CD4-positive, alpha-beta T cell (primary cell): ENCODE measurements at regions not wholly inside any gene's neighbourhood (a gene's known extent, or its start where the extent isn't known, plus 50 kb on each side); places are given as distances from the start of the nearest gene placed in this dataset.

ENCODE experiments used
- ATAC-seq: fragments of 200-7000 bp; cut with Tn5 transposase; one replicate; pipeline ENCODE4 v1.10.0; 2022; ENCODE audit warnings: mild to moderate bottlenecking; ENCODE audit not compliant: poor library complexity
- CTCF ChIA-PET: fragments of 350-600 bp; sonication (Branson Sonifier 250); formaldehyde crosslinking; loops from one replicate; lab custom pipeline; 2021; ENCODE audit warnings: antibody characterized with exemption, inconsistent platforms; lab: Charles Lee
- POLR2A ChIA-PET: fragments of 350-600 bp; sonication (Branson Sonifier 250); formaldehyde crosslinking; loops from one replicate; lab custom pipeline; 2021; ENCODE audit warnings: antibody characterized with exemption, inconsistent platforms; lab: Charles Lee
- DNase-seq, 14 experiments: peaks; one replicate each; pipeline ENCODE4 v3.0.0-alpha.2; 2013 to 2020; ENCODE audit warnings: mixed read lengths in 2 of 14
- H3K27ac ChIP-seq, 2 donors: one replicate each; pipeline versions ENCODE4 v1.5.1 to v1.7.0; 2013; ENCODE audit warnings: low read length in 2 of 2, low read depth in 1 of 2, mild to moderate bottlenecking in 1 of 2
- H3K27me3 ChIP-seq, 2 experiments: 1 replicate in 1 of 2; 2 replicates in 1 of 2; pipeline versions ENCODE4 v1.6.1 to v1.7.0; 2013; ENCODE audit warnings: low read length in 2 of 2, control low read depth in 1 of 2, mild to moderate bottlenecking in 1 of 2, moderate library complexity in 1 of 2; ENCODE audit not compliant: insufficient read depth in 2 of 2, control insufficient read depth in 1 of 2
- H3K36me3 ChIP-seq: one replicate; pipeline ENCODE4 v1.6.1; 2013; ENCODE audit warnings: low read length, control low read depth; ENCODE audit not compliant: insufficient read depth
- H3K4me1 ChIP-seq: one replicate; pipeline ENCODE4 v1.6.1; 2013; ENCODE audit warnings: low read length, control low read depth; ENCODE audit not compliant: insufficient read depth
- H3K4me3 ChIP-seq: one replicate; pipeline ENCODE4 v1.5.1; 2013; ENCODE audit warnings: mild to moderate bottlenecking, low read length, moderate library complexity
- H3K9me3 ChIP-seq, 2 experiments: 1 replicate in 1 of 2; 2 replicates in 1 of 2; pipeline versions ENCODE4 v1.6.1 to v1.7.0; 2013; ENCODE audit warnings: low read length in 2 of 2, mild to moderate bottlenecking in 2 of 2, control low read depth in 1 of 2, moderate library complexity in 1 of 2; ENCODE audit not compliant: control insufficient read depth in 1 of 2, insufficient read depth in 1 of 2
- H3K27ac Mint-ChIP-seq: one replicate; pipeline ENCODE4 v1.8.0; 2020; ENCODE audit warnings: mixed read lengths
- H3K27me3 Mint-ChIP-seq: one replicate; pipeline ENCODE4 v1.8.0; 2021; ENCODE audit warnings: mixed read lengths
- H3K36me3 Mint-ChIP-seq: one replicate; pipeline ENCODE4 v1.8.0; 2021; ENCODE audit warnings: low read depth, mixed read lengths
- H3K4me1 Mint-ChIP-seq: one replicate; pipeline ENCODE4 v1.8.0; 2021; ENCODE audit warnings: low read depth, mixed read lengths
- H3K4me3 Mint-ChIP-seq: one replicate; pipeline ENCODE4 v1.8.0; 2020; ENCODE audit warnings: mild to moderate bottlenecking, mixed read lengths
- H3K9me3 Mint-ChIP-seq: one replicate; pipeline ENCODE4 v1.8.0; 2020; ENCODE audit warnings: mixed read lengths
- intact Hi-C, 2 experiments: fragments of 100-400 bp; cut with DNase I in 1 of 2; cut with micrococcal nuclease in 1 of 2; formaldehyde crosslinking; loops; one replicate each; pipeline versions ENCODE4 v1.15.1 to v1.9.0; 2023 to 2025; cut with DNase I, micrococcal nuclease
- TF ChIP-seq, protein P1 (sequence below): fragments of 200-600 bp; IDR thresholded peaks from one replicate; pipeline ENCODE4 v1.8.0; 2022; ENCODE audit warnings: antibody characterized with exemption, mild to moderate bottlenecking

DNA sequence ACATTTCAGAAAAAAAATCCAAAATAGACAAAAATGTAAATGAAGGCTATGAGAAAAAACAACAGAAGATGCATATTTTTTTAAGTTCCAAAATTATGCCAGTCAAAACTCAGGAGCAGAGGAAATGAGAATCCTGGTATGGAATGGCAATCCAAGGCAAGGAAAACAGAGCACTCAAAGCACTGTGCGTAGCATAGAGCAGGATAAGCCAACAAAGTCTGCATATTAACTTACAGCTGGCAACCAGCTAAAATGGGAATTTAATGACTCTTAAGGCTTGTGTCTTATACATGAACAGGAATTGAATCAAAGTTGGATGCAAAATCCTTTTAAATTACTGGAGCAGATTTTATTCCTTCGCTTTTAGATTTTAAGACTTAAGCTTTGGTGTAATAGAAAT lies 203.5 kb upstream of the DAPK1 start:
- no peak overlapping the region for H3K4me3 ChIP-seq
- no peaks in the 10 kb centered on the region for H3K36me3 Mint-ChIP-seq
- H3K27ac Mint-ChIP-seq, result no peak overlapping the region
- H3K4me3 Mint-ChIP-seq, result no peak overlapping the region
- peaks cover 8% of the 10 kb centered on the region for H3K27me3 Mint-ChIP-seq
- no peaks in the 10 kb centered on the region for H3K4me1 ChIP-seq
- TF ChIP-seq, protein P1, sequence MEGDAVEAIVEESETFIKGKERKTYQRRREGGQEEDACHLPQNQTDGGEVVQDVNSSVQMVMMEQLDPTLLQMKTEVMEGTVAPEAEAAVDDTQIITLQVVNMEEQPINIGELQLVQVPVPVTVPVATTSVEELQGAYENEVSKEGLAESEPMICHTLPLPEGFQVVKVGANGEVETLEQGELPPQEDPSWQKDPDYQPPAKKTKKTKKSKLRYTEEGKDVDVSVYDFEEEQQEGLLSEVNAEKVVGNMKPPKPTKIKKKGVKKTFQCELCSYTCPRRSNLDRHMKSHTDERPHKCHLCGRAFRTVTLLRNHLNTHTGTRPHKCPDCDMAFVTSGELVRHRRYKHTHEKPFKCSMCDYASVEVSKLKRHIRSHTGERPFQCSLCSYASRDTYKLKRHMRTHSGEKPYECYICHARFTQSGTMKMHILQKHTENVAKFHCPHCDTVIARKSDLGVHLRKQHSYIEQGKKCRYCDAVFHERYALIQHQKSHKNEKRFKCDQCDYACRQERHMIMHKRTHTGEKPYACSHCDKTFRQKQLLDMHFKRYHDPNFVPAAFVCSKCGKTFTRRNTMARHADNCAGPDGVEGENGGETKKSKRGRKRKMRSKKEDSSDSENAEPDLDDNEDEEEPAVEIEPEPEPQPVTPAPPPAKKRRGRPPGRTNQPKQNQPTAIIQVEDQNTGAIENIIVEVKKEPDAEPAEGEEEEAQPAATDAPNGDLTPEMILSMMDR, result no peak
- H3K9me3 Mint-ChIP-seq, result peaks cover 4% of the 10 kb centered on the region
- peaks cover 0 to 3% of the 10 kb centered on the region in 2 experiments for H3K27me3 ChIP-seq
- intact Hi-C loops, result no loop called here
- CTCF ChIA-PET, result interaction anchor here (0.7 kb wide), 1 partner anchor 9 kb away, joined by 3 read pairs; no protein-coding TSS in a partner anchor
- no peak for DNase-seq
- no peak overlapping the region for H3K27ac ChIP-seq
- POLR2A ChIA-PET, result no interaction called here
- H3K36me3 ChIP-seq, result no peaks in the 10 kb centered on the region
- H3K4me1 Mint-ChIP-seq, result no peaks in the 10 kb centered on the region
- ATAC-seq, result no peak
- H3K9me3 ChIP-seq, result no peaks in the 10 kb centered on the region

DNA sequence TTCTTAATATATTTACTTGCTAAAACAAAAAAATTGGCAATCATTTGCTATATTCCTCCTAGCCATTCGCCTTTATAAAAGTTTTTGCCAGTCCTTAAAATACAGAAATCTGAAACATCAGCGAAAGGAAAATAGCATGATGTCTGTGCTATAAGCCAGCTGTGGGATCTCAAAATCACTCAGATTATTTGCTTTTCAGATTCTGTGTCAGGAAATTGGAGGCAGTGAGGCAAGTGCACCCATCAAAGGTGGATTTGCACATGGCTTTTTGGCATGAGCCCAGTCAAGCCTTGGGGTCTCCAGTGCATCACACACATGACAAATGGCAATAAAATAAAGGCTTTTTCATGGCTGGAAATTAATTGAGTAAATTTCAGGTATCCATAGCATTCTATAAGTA lies 196.8 kb upstream of the DAPK1 start:
- CTCF ChIA-PET, result no interaction called here

DNA sequence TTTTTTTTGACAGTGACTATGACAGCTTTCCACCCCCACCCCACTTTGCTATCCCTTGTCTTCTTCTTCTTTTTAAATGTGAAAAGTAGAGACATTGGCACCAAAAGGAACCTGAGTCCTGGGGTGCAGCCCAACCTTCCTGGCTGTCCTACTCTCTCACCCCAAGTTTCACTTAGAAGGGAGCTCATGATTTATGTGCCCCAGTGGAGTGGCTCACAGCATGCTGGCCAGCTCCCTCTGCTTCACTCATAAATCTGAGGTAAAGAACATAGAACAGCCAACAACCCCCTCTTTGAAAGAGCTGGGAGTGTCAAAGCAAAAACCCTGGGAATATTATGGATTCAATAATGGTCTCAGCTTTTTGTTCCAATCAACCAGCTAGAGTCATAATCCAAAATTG lies 196.3 kb upstream of the DAPK1 start:
- DNase-seq, result no peak
- Mint-ChIP-seq H3K36me3 (no peaks in the 10 kb centered on the region), H3K27me3 (peaks cover 27% of the 10 kb centered on the region), H3K27ac (no peak overlapping the region), H3K9me3 (no peaks in the 10 kb centered on the region), H3K4me3 (no peak overlapping the region), H3K4me1 (no peaks in the 10 kb centered on the region)
- Histone ChIP-seq H3K27me3 (peaks cover 0 to 7% of the 10 kb centered on the region in 2 experiments), H3K27ac (no peak overlapping the region), H3K9me3 (no peaks in the 10 kb centered on the region), H3K4me3 (no peak overlapping the region), H3K4me1 (no peaks in the 10 kb centered on the region), H3K36me3 (no peaks in the 10 kb centered on the region)
- ChIA-PET CTCF (no interaction called here), POLR2A (no interaction called here)
- intact Hi-C loops, result no loop called here
- TF ChIP-seq, protein P1, result no peak
- ATAC-seq, result no peak

More for the DNA sequence above, 196.8 kb upstream of the DAPK1 start:
- intact Hi-C loops, result no loop called here
- Histone ChIP-seq H3K36me3 (no peaks in the 10 kb centered on the region), H3K9me3 (no peaks in the 10 kb centered on the region), H3K4me1 (no peaks in the 10 kb centered on the region), H3K27ac (no peak overlapping the region), H3K27me3 (peaks cover 0 to 7% of the 10 kb centered on the region in 2 experiments), H3K4me3 (no peak overlapping the region)
- POLR2A ChIA-PET, result no interaction called here
- Mint-ChIP-seq H3K27ac (no peak overlapping the region), H3K27me3 (peaks cover 27% of the 10 kb centered on the region), H3K4me3 (no peak overlapping the region), H3K4me1 (no peaks in the 10 kb centered on the region), H3K36me3 (no peaks in the 10 kb centered on the region), H3K9me3 (no peaks in the 10 kb centered on the region)
- DNase-seq (no peak), ATAC-seq (no peak)
- TF ChIP-seq, protein P1, result no peak
